H9 (cell line): ENCODE measurements at regions not wholly inside any gene's neighbourhood (a gene's known extent, or its start where the extent isn't known, plus 50 kb on each side); places are given as distances from the start of the nearest gene placed in this dataset.

Source experiments
- DNase-seq: peaks from one replicate; pipeline ENCODE4 v3.0.0-alpha.2; 2017
- H2AFZ ChIP-seq: one replicate; pipeline ENCODE4 v1.6.1; 2013; ENCODE audit warnings: mild to moderate bottlenecking, low read length, control low read depth, moderate library complexity
- H2AK5ac ChIP-seq: 2 replicates; pipeline ENCODE4 v1.6.1; 2013; ENCODE audit warnings: low read length, control low read depth, mixed read lengths; ENCODE audit not compliant: insufficient read length
- H2BK120ac ChIP-seq: one replicate; pipeline ENCODE4 v1.6.1; 2013; ENCODE audit warnings: low read depth, mild to moderate bottlenecking, low read length, control low read depth, inconsistent platforms; ENCODE audit not compliant: poor library complexity, severe bottlenecking
- H2BK12ac ChIP-seq: 2 replicates; pipeline ENCODE4 v1.6.1; 2013; ENCODE audit warnings: low read length, control low read depth, mixed read lengths, low read depth; ENCODE audit not compliant: insufficient read length
- H2BK15ac ChIP-seq: 2 replicates; pipeline ENCODE4 v1.6.1; 2013; ENCODE audit warnings: low read depth, low read length, control low read depth
- H2BK20ac ChIP-seq: one replicate; pipeline ENCODE4 v1.6.1; 2013; ENCODE audit warnings: low read depth, mild to moderate bottlenecking, low read length, control low read depth, inconsistent platforms; ENCODE audit not compliant: poor library complexity, severe bottlenecking
- H2BK5ac ChIP-seq: 2 replicates; pipeline ENCODE4 v1.6.1; 2013; ENCODE audit warnings: low read length, control low read depth, mixed read lengths; ENCODE audit not compliant: insufficient read length
- H3K14ac ChIP-seq: 2 replicates; pipeline ENCODE4 v1.6.1; 2013; ENCODE audit warnings: low read length, control low read depth; ENCODE audit not compliant: insufficient read depth
- H3K18ac ChIP-seq: 2 replicates; pipeline ENCODE4 v1.6.1; 2013; ENCODE audit warnings: low read depth, mild to moderate bottlenecking, mixed read lengths, low read length, control low read depth; ENCODE audit not compliant: insufficient read length
- H3K23ac ChIP-seq: 2 replicates; pipeline ENCODE4 v1.6.1; 2013; ENCODE audit warnings: low read length, control low read depth, mixed read lengths, low read depth; ENCODE audit not compliant: insufficient read length
- H3K23me2 ChIP-seq: 2 replicates; pipeline ENCODE4 v1.6.1; 2013; ENCODE audit warnings: low read depth, mild to moderate bottlenecking, mixed read lengths, low read length, control low read depth; ENCODE audit not compliant: insufficient read length, poor library complexity, severe bottlenecking
- H3K27ac ChIP-seq: 2 replicates; pipeline ENCODE4 v1.5.1; 2013; ENCODE audit warnings: low read length, control low read depth, mixed read lengths, low read depth; ENCODE audit not compliant: insufficient read length
- H3K27me3 ChIP-seq: 2 replicates; pipeline ENCODE4 v1.6.1; 2013; ENCODE audit warnings: low read length, control low read depth, inconsistent platforms; ENCODE audit not compliant: insufficient read depth
- H3K4ac ChIP-seq: 2 replicates; pipeline ENCODE4 v1.6.1; 2013; ENCODE audit warnings: low read depth, mild to moderate bottlenecking, control low read depth, inconsistent platforms, low read length, moderate library complexity
- H3K4me1 ChIP-seq: 2 replicates; pipeline ENCODE4 v1.6.1; 2013; ENCODE audit warnings: low read length, control low read depth, inconsistent platforms; ENCODE audit not compliant: insufficient read depth
- H3K4me2 ChIP-seq: 2 replicates; pipeline ENCODE4 v1.6.1; 2013; ENCODE audit warnings: low read length, control low read depth, mixed read lengths; ENCODE audit not compliant: insufficient read length, insufficient read depth
- H3K56ac ChIP-seq: 2 replicates; pipeline ENCODE4 v1.6.1; 2013; ENCODE audit warnings: low read depth, mild to moderate bottlenecking, mixed read lengths, low read length, control low read depth; ENCODE audit not compliant: insufficient read length
- H3K79me1 ChIP-seq: 2 replicates; pipeline ENCODE4 v1.6.1; 2013; ENCODE audit warnings: low read depth, mild to moderate bottlenecking, moderate library complexity, low read length, control low read depth, inconsistent platforms; ENCODE audit not compliant: insufficient read depth, poor library complexity, severe bottlenecking
- H3K79me2 ChIP-seq: 2 replicates; pipeline ENCODE4 v1.6.1; 2013; ENCODE audit warnings: low read length, control low read depth, inconsistent platforms; ENCODE audit not compliant: insufficient read depth
- H3K9ac ChIP-seq: 2 replicates; pipeline ENCODE4 v1.6.1; 2013; ENCODE audit warnings: low read length, control low read depth, mixed read lengths; ENCODE audit not compliant: insufficient read length; ENCODE audit errors: extremely low read depth
- H3K9me3 ChIP-seq: one replicate; pipeline ENCODE4 v1.6.1; 2013; ENCODE audit warnings: low read depth, low read length, inconsistent platforms; ENCODE audit not compliant: control insufficient read depth
- H3T11ph ChIP-seq: one replicate; pipeline ENCODE4 v1.6.1; 2013; ENCODE audit warnings: mild to moderate bottlenecking, low read length, control low read depth, inconsistent platforms
- H4K20me1 ChIP-seq: one replicate; pipeline ENCODE4 v1.6.1; 2013; ENCODE audit not compliant: control insufficient read depth, insufficient read length, insufficient read depth
- H4K5ac ChIP-seq: 2 replicates; pipeline ENCODE4 v1.6.1; 2013; ENCODE audit warnings: low read depth, mild to moderate bottlenecking, mixed read lengths, low read length, control low read depth; ENCODE audit not compliant: insufficient read length
- H4K8ac ChIP-seq: replicated peaks from 2 replicates; pipeline ENCODE4 v1.6.1; 2013; ENCODE audit warnings: low read length, control low read depth, mixed read lengths, low read depth; ENCODE audit not compliant: insufficient read length
- H4K91ac ChIP-seq: 2 replicates; pipeline ENCODE4 v1.6.1; 2013; ENCODE audit warnings: low read depth, mild to moderate bottlenecking, moderate library complexity, mixed read lengths, low read length, control low read depth; ENCODE audit not compliant: insufficient read length
- H3K27ac Mint-ChIP-seq, 3 experiments: 2 replicates in 2 of 3; 3 replicates in 1 of 3; pipeline ENCODE4 v1.8.0; 2020 to 2021; ENCODE audit warnings: mixed read lengths in 3 of 3, mild to moderate bottlenecking in 1 of 3, moderate library complexity in 1 of 3
- H3K27me3 Mint-ChIP-seq: 2 replicates; pipeline ENCODE4 v1.8.0; 2021; ENCODE audit warnings: low read depth, mild to moderate bottlenecking, moderate library complexity, mixed read lengths
- H3K36me3 Mint-ChIP-seq, 3 experiments: 2 replicates in 2 of 3; 3 replicates in 1 of 3; pipeline ENCODE4 v1.8.0; 2020 to 2021; ENCODE audit warnings: low read depth in 3 of 3, mixed read lengths in 3 of 3; ENCODE audit not compliant: insufficient read depth in 1 of 3
- H3K4me1 Mint-ChIP-seq, 2 experiments: 2 replicates each; pipeline ENCODE4 v1.8.0; 2020; ENCODE audit warnings: mixed read lengths in 2 of 2
- H3K4me3 Mint-ChIP-seq, 2 experiments: 2 replicates in 1 of 2; 3 replicates in 1 of 2; pipeline ENCODE4 v1.8.0; 2020 to 2021; ENCODE audit warnings: mild to moderate bottlenecking in 2 of 2, mixed read lengths in 2 of 2, moderate library complexity in 1 of 2
- H3K9me3 Mint-ChIP-seq, 2 experiments: 2 replicates in 1 of 2; 3 replicates in 1 of 2; pipeline ENCODE4 v1.8.0; 2020; ENCODE audit warnings: mild to moderate bottlenecking in 2 of 2, mixed read lengths in 2 of 2, moderate library complexity in 1 of 2
- CTCF ChIP-seq: fragments of 200-600 bp; sonication (generic); conservative IDR thresholded peaks from 3 replicates; pipeline ENCODE4 v1.8.0; 2021; ENCODE audit warnings: antibody characterized with exemption, mild to moderate bottlenecking
- WGBS: extraction: QIAGEN DNeasy Blood & Tissue Kit; methylation state at CpG from one replicate; pipeline ENCODE4 v1.1.7; 2013; ENCODE audit warnings: missing lambda C conversion rate, low lambda C conversion rate, mixed read lengths; ENCODE audit not compliant: insufficient read length; ENCODE audit errors: extremely low coverage; 5-methylcytosine and 5-hydroxymethylcytosine counted together

- Histone ChIP-seq H3K56ac (no peak overlapping the region), H2AK5ac (no peak overlapping the region), H3K27me3 (no peaks in the 10 kb centered on the region), H3K4ac (no peak overlapping the region), H2BK120ac (no peak overlapping the region), H3K9ac (no peak overlapping the region), H4K20me1 (no peaks in the 10 kb centered on the region), H2BK5ac (no peak overlapping the region), H3T11ph (no peak overlapping the region), H4K91ac (no peak overlapping the region), H3K23me2 (no peaks in the 10 kb centered on the region), H2BK15ac (no peak overlapping the region), H2BK12ac (no peak overlapping the region), H3K79me2 (no peaks in the 10 kb centered on the region), H3K4me1 (no peaks in the 10 kb centered on the region), H3K27ac (no peak overlapping the region), H4K5ac (no peak overlapping the region), H4K8ac (no peak overlapping the region), H3K4me2 (no peak overlapping the region), H3K14ac (no peak overlapping the region), H2AFZ (no peak overlapping the region), H2BK20ac (no peak overlapping the region), H3K23ac (no peak overlapping the region), H3K18ac (no peak overlapping the region), H3K79me1 (no peaks in the 10 kb centered on the region), H3K9me3 (no peaks in the 10 kb centered on the region)
- WGBS, result no CpG with 5 or more reads among the region's 6 CpGs
- H3K4me1 Mint-ChIP-seq, result no peaks in the 10 kb centered on the region
- H3K36me3 Mint-ChIP-seq, result peaks cover 3 to 15% (median 4%) of the 10 kb centered on the region in 3 experiments; a peak in 6 of 7 replicates
- no peaks in the 10 kb centered on the region for H3K27me3 Mint-ChIP-seq
- no peak for TF ChIP-seq CTCF
- no peak overlapping the region for H3K4me3 Mint-ChIP-seq
- no peak for DNase-seq
- peaks cover 23 to 36% of the 10 kb centered on the region in 2 experiments for H3K9me3 Mint-ChIP-seq
- no peak overlapping the region for H3K27ac Mint-ChIP-seq
Measured at GRCh38 chr13:75135325-75135825, 346.6 kb downstream of the TBC1D4 start.
